GM12865 (cell line): ENCODE measurements at regions not wholly inside any gene's neighbourhood (a gene's known extent, or its start where the extent isn't known, plus 50 kb on each side); places are given as distances from the start of the nearest gene placed in this dataset.
"Not testable (repeated sequence)": the region's sequence is repeated elsewhere in the genome, so short reads cannot be mapped to it uniquely, and the experiment has no call there.

Source experiments
- DNase-seq: peaks from one replicate; pipeline ENCODE4 v3.0.0; 2010; ENCODE audit warnings: low read depth
- H3K4me3 ChIP-seq: 2 replicates; pipeline ENCODE4 v1.5.1; 2011; ENCODE audit warnings: mild to moderate bottlenecking, low read depth, low read length, control low read depth
- TF ChIP-seq, protein P1 (sequence below): IDR thresholded peaks from 2 replicates; pipeline ENCODE4 v1.5.1; 2011; ENCODE audit warnings: low read length, control low read depth, low read depth, inconsistent platforms; ENCODE audit not compliant: insufficient read depth; ENCODE audit errors: missing control alignments

DNA sequence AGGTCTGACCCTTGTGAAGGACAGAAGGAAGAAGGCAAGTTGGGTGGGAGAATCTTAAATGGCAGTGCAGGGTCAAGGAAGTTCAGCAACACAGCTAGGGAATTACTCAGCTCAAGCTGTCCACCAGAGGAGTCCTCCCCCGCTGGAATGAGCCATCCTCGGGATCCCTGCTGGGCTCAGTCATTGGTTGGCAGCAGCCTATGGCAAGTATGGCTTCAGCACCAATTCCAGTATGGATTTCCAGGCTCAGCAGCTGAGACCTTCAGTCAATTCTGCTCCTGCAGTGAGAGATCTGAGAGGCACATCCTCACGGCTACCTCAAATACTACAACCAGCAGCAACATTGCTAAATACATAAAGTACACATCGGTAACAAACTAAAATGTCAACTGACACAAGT is 280.6 kb upstream of the PIK3R1 start:
- TF ChIP-seq, protein P1, sequence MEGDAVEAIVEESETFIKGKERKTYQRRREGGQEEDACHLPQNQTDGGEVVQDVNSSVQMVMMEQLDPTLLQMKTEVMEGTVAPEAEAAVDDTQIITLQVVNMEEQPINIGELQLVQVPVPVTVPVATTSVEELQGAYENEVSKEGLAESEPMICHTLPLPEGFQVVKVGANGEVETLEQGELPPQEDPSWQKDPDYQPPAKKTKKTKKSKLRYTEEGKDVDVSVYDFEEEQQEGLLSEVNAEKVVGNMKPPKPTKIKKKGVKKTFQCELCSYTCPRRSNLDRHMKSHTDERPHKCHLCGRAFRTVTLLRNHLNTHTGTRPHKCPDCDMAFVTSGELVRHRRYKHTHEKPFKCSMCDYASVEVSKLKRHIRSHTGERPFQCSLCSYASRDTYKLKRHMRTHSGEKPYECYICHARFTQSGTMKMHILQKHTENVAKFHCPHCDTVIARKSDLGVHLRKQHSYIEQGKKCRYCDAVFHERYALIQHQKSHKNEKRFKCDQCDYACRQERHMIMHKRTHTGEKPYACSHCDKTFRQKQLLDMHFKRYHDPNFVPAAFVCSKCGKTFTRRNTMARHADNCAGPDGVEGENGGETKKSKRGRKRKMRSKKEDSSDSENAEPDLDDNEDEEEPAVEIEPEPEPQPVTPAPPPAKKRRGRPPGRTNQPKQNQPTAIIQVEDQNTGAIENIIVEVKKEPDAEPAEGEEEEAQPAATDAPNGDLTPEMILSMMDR: no peak
- no peak overlapping the region for H3K4me3 ChIP-seq
- no peak for DNase-seq

DNA sequence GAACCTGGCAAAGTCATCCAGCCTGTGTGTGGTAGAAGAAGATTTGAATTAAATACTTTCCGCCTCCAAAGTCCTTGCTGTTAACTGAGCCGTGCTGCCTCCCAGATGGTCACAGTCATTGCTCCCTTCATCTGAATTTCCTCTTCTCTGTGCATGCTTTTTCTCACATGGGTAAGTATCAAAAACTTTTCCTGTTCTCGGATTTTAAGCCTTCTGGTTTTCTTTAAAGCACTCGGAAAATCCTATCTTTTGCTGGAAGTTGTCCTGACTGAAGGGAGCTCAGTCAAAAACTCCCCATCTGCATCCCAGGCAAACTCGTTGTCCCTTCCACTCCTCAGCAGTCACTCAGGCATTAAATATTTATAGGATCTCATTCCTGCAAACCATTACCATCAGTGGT is 290.0 kb upstream of the PIK3R1 start:
- H3K4me3 ChIP-seq: no peak overlapping the region
- TF ChIP-seq, protein P1: no peak
- no peak for DNase-seq

DNA sequence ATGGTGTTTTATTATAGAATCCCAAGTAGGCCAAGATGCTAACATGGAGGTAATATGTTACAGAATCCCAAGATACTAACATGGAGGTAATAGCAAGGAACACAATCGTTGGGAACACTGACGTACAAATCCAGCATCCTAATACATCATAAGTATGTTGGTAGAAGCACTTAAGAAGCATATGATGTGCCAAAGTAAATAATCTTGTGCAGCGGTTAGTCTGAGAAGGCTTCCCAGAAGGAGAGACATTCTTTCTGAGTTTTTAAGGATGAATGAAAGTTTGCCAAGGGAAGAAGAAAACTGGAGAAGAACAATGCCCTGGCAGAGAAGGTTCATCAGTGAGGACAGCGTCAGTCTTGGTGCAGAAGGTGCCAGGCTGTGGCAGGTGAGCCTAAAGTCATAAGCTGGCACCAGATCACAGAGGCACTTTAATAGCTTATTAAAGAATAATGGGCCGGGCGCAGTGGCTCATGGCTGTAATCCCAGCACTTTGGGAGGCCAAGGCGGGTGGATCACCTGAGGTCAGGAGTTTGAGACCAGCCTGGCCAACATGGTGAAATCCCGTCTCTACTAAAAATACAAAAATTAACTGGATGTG is 294.5 kb upstream of the PIK3R1 start:
- DNase-seq: no peak
- no peak overlapping the region for H3K4me3 ChIP-seq
- TF ChIP-seq, protein P1: no peak

DNA sequence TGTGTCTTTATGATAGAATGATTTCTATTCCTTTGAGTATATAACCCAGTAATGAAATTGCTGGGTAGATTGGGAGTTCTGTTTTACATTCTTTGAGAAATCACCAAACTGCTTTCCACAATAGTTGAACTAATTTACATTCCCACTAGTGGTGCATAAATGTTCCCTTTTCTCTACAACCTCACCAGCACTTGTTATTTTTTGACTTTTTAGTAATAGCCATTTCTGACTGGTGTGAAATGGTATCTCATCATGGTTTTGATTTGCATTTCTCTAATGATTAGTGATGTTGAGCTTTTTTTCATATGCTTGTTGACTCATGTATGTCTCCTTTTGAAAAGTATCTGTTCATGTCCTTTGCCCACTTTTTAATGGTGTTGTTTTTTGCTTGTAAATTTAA is 296.0 kb upstream of the PIK3R1 start:
- not testable (repeated sequence) for H3K4me3 ChIP-seq, DNase-seq

DNA sequence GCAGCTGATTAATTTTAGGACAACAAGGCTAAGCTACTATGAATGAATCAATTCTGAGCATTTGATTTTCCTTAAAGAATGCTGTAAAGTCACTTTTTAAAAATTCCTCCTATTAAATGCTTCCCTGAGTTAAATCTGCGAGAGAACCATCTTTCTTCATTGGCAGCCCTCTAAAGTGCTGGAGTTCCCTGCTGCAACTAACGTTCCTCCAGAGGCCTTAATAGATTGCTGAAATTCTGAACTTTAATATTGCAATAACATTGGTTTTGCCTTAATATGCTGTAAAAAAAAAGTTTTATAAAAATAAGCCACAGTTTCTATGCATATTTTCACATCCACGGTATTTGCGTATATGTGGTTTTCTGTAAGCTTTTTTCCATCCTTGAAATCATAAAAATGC is 298.0 kb upstream of the PIK3R1 start:
- no peak overlapping the region for H3K4me3 ChIP-seq
- DNase-seq: no peak
- TF ChIP-seq, protein P1: no peak

DNA sequence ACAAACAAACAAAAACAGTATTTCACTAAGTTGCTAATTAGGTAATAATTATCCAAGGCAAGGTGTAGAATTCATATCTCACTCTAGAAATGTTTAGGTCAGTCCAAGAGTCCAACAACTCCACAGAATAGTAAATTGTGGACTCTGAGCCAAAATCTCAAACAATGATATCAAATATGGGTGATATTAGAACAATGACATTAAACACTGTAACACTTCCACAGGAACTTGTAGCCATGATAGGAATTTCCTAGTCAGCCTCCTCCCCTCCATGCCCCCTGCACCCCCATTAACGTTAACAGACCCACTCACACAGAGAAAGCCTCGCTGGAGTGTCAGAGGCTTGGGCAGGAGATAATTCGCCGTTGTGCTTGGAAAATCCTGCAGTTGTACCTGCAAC is 305.0 kb upstream of the PIK3R1 start:
- no peak overlapping the region for H3K4me3 ChIP-seq
- TF ChIP-seq, protein P1: no peak
- DNase-seq: no peak

DNA sequence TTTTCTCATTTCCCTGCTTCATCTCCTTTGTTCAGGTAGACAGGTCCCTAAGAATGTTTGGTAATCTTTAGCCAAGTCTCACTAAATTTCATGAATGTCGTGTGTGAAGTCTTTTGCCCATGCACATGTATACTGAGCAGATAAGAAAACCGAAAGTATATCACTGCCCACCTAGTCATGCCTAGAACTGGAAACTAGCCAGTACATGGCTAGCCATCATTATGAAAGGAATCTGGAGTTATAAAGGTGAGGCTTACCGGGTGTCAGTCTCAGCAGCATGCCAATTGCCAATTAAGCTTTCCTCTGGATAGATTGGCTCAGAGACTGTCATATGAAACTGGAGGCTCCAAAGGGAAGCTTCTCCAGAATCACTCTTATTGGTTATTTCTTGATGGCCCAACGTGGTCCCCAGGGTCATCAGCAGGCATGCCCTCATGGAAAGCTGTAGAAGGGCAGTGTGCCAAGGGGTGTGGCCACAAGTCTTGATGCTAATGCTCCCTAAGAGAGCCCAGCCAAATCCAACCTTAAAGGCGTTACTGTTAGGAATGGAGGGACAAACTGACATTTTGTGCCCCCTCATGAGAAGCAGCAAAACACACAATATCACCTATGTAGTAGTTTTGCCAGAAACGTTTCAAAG is 307.3 kb upstream of the PIK3R1 start:
- DNase-seq: peak; percentile 10
- TF ChIP-seq, protein P1: no peak

More for the DNA sequence above, 307.3 kb upstream of the PIK3R1 start:
- H3K4me3 ChIP-seq: no peak overlapping the region
